ENCODE measurements at regions not wholly inside any gene's neighbourhood (a gene's known extent, or its start where the extent isn't known, plus 50 kb on each side); places are given as distances from the start of the nearest gene placed in this dataset.
"Not testable (repeated sequence)": the region's sequence is repeated elsewhere in the genome, so short reads cannot be mapped to it uniquely, and the experiment has no call there.

DNA sequence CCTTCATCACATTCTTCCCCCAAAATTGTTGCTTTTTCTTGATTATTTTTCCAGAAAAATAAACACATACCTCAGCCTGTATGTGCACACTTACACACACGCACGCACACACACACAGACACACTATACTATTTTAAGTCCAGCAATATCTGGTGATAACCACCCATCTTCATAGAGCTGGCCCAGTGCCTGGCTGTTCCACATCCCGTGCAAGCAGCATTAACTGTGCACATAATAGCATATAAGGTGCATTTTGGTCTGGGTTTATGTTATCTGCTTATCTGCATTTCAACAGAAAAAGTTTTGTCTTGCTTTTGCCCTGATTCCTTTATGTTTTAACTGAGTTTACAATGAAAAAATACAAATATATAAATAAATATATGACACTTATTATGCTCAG is 143.1 kb upstream of the KLF6 start:
- Histone ChIP-seq H3K9me3 (ENCODE audit: control insufficient read depth in 5 of 5, low read length in 5 of 5) (no peaks in the 10 kb centered on the region), H3K36me3 (ENCODE audit: control insufficient read depth in 5 of 5, insufficient read depth in 5 of 5, low read length in 5 of 5) (no peaks in the 10 kb centered on the region), H3K27ac (ENCODE audit: low read depth, low read length) (no peak overlapping the region), H3K4me1 (ENCODE audit: control insufficient read depth in 5 of 5, insufficient read depth in 5 of 5, low read length in 5 of 5) (peaks cover 6 to 20% (median 17%) of the 10 kb centered on the region in 5 donors), H3K4me3 (ENCODE audit: low read depth in 1 of 5, low read length in 5 of 5) (no peak overlapping the region), H3K27me3 (ENCODE audit: control insufficient read depth in 5 of 5, insufficient read depth in 4 of 5, low read length in 5 of 5) (peaks cover 0 to 3% (median 0%) of the 10 kb centered on the region in 5 donors), H3K9ac (ENCODE audit: low read length in 5 of 5) (no peak overlapping the region)

DNA sequence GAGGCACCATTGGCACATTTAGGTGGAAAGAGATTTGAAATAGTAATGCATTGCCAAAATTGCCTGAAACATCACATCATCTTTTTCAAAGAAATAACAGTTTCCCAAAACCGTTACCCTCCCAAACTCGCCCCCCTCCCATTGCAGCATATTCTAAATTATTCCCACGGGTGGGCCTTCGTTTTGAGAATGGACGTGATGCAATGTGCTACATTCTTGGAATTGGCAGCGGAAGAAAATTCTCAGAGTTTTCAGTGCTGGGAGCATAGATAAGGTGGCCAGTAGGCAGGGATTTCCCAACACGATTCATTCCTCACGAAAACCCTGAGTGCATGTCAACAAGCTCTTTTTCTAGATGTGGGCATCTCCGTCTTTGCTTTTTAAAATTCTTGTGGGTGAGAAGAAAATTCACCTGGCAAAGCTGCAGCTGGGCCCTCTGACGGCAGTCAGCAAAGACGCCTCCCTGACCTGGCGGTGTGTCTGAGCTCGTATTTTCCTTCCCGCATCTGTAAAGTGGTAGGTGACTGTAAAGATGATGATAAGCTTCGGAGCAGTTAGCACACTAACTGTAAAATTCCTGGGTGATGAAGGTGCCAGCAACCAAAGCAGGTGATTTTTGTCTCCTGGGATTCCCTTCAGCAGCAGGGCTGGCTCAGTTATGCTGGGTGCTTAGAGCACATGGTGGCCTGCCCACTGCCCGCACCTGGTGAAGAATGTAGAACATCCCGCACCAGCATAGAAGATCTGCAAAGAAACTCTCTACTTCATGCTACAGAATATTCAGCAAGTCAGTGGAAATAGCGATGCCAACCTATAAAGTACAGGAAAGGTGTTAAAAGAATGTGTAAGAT is 141.9 kb upstream of the KLF6 start:
- no peak overlapping the region for H3K4me3 ChIP-seq (ENCODE audit: low read depth in 1 of 5, low read length in 5 of 5)
- peak overlapping the region in 1 of 5 donors; percentile 6 for H3K9ac ChIP-seq (ENCODE audit: low read length in 5 of 5)
- no peaks in the 10 kb centered on the region for H3K9me3 ChIP-seq (ENCODE audit: control insufficient read depth in 5 of 5, low read length in 5 of 5)
- peaks cover 6 to 20% (median 13%) of the 10 kb centered on the region in 5 donors for H3K4me1 ChIP-seq (ENCODE audit: control insufficient read depth in 5 of 5, insufficient read depth in 5 of 5, low read length in 5 of 5)
- peaks cover 0 to 3% (median 0%) of the 10 kb centered on the region in 5 donors for H3K27me3 ChIP-seq (ENCODE audit: control insufficient read depth in 5 of 5, insufficient read depth in 4 of 5, low read length in 5 of 5)
- no peaks in the 10 kb centered on the region for H3K36me3 ChIP-seq (ENCODE audit: control insufficient read depth in 5 of 5, insufficient read depth in 5 of 5, low read length in 5 of 5)
- H3K27ac ChIP-seq (ENCODE audit: low read depth, low read length), result no peak overlapping the region

DNA sequence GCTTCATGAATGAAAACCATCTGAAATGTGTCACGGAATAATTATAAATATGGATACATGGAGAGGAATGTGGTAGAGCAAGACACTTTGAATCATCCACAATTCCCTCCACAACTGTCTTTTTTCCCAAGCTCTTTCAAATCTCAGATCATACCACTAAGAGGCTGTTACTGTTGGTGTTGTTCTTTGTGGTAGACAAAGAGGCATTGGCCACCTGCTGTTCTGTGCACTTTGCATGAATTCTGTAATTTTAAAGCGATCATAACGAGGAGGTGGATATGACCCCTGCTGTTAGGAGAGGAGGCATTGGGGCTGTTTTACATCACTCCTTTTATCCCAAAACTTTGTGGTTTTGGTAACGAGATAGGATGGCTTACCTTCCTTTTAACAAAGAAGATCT is 141.2 kb upstream of the KLF6 start:
- Histone ChIP-seq H3K27ac (ENCODE audit: low read depth, low read length) (no peak overlapping the region), H3K27me3 (ENCODE audit: control insufficient read depth in 5 of 5, insufficient read depth in 4 of 5, low read length in 5 of 5) (peaks cover 0 to 3% (median 0%) of the 10 kb centered on the region in 5 donors), H3K4me1 (ENCODE audit: control insufficient read depth in 5 of 5, insufficient read depth in 5 of 5, low read length in 5 of 5) (peaks cover 6 to 20% (median 13%) of the 10 kb centered on the region in 5 donors), H3K9ac (ENCODE audit: low read length in 5 of 5) (peak overlapping the region in 1 of 5 donors; percentile 6), H3K36me3 (ENCODE audit: control insufficient read depth in 5 of 5, insufficient read depth in 5 of 5, low read length in 5 of 5) (no peaks in the 10 kb centered on the region), H3K9me3 (ENCODE audit: control insufficient read depth in 5 of 5, low read length in 5 of 5) (no peaks in the 10 kb centered on the region), H3K4me3 (ENCODE audit: low read depth in 1 of 5, low read length in 5 of 5) (no peak overlapping the region)

DNA sequence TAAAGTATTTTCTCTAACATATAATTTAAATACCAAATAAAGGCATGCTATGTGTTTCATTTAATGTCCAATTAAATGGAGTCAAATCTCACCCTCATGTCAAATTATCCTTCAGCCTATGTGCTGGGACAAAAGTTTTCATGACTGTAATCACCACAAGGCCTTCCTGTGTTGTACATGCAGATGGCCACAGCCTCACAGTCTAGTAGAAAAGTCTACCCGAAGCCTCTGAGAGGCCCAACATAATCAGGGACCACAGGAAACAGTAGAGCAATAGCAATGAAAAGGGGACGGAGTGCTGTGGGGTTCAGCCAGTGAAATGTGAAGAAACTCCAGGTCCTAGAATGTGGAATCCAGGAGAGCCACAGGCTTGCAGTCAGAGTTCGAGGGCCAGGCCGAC is 140.2 kb upstream of the KLF6 start:
- H3K9me3 ChIP-seq (ENCODE audit: control insufficient read depth in 5 of 5, low read length in 5 of 5), result no peaks in the 10 kb centered on the region
- no peak overlapping the region for H3K4me3 ChIP-seq (ENCODE audit: low read depth in 1 of 5, low read length in 5 of 5)
- peaks cover 6 to 20% (median 13%) of the 10 kb centered on the region in 5 donors for H3K4me1 ChIP-seq (ENCODE audit: control insufficient read depth in 5 of 5, insufficient read depth in 5 of 5, low read length in 5 of 5)
- no peaks in the 10 kb centered on the region for H3K36me3 ChIP-seq (ENCODE audit: control insufficient read depth in 5 of 5, insufficient read depth in 5 of 5, low read length in 5 of 5)
- H3K27me3 ChIP-seq (ENCODE audit: control insufficient read depth in 5 of 5, insufficient read depth in 4 of 5, low read length in 5 of 5), result peaks cover 0 to 3% (median 0%) of the 10 kb centered on the region in 5 donors
- no peak overlapping the region for H3K27ac ChIP-seq (ENCODE audit: low read depth, low read length)
- H3K9ac ChIP-seq (ENCODE audit: low read length in 5 of 5), result no peak overlapping the region

DNA sequence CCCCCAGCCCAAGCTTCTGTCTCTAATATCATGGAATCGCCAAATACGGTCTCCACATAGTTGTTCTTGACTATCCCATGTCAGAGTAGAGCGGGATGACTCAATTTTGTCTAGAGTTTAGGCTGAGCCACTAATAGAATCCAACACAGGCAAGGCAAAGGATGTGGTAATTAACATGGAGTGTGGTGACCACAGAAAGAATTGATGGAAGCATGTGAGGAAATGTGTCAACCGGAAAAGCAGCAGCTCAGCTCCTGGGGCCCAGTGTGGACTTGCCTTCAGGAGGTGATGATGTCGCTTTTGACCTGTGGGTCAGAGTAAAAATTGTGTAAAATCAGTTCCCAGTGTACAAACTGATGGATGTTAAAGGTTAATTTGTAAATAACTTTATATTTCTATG is 139.3 kb upstream of the KLF6 start:
- Histone ChIP-seq H3K9ac (ENCODE audit: low read length in 5 of 5) (no peak overlapping the region), H3K9me3 (ENCODE audit: control insufficient read depth in 5 of 5, low read length in 5 of 5) (no peaks in the 10 kb centered on the region), H3K27ac (ENCODE audit: low read depth, low read length) (peak overlapping the region; percentile 28), H3K4me1 (ENCODE audit: control insufficient read depth in 5 of 5, insufficient read depth in 5 of 5, low read length in 5 of 5) (peaks cover 4 to 17% (median 10%) of the 10 kb centered on the region in 5 donors), H3K4me3 (ENCODE audit: low read depth in 1 of 5, low read length in 5 of 5) (no peak overlapping the region), H3K27me3 (ENCODE audit: control insufficient read depth in 5 of 5, insufficient read depth in 4 of 5, low read length in 5 of 5) (peaks cover 0 to 3% (median 0%) of the 10 kb centered on the region in 5 donors), H3K36me3 (ENCODE audit: control insufficient read depth in 5 of 5, insufficient read depth in 5 of 5, low read length in 5 of 5) (no peaks in the 10 kb centered on the region)

DNA sequence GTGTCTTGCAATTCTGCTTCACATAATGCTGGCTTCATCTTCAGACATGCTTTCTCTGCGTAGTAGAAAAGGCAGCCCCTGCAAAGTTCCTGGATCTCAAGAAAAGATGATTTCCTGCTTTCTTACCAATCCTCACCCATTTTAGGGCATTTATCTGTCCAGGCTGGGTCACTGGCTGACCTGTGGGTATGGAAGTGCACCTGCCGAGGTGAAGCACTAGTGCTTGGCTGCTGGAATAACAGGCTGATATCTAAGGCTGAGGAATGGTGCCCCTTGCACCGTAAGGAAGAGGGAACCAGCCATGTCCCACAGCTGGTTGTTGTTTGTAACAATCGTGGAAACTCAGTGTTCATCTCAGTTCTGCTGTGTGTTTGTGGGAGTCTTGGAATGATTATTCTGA is 138.0 kb upstream of the KLF6 start:
- H3K4me1 ChIP-seq (ENCODE audit: control insufficient read depth in 5 of 5, insufficient read depth in 5 of 5, low read length in 5 of 5), result peaks cover 4 to 17% (median 10%) of the 10 kb centered on the region in 5 donors
- H3K4me3 ChIP-seq (ENCODE audit: low read depth in 1 of 5, low read length in 5 of 5), result no peak overlapping the region
- H3K36me3 ChIP-seq (ENCODE audit: control insufficient read depth in 5 of 5, insufficient read depth in 5 of 5, low read length in 5 of 5), result no peaks in the 10 kb centered on the region
- peaks cover 0 to 3% (median 0%) of the 10 kb centered on the region in 5 donors for H3K27me3 ChIP-seq (ENCODE audit: control insufficient read depth in 5 of 5, insufficient read depth in 4 of 5, low read length in 5 of 5)
- H3K27ac ChIP-seq (ENCODE audit: low read depth, low read length), result no peak overlapping the region
- H3K9ac ChIP-seq (ENCODE audit: low read length in 5 of 5), result no peak overlapping the region
- no peaks in the 10 kb centered on the region for H3K9me3 ChIP-seq (ENCODE audit: control insufficient read depth in 5 of 5, low read length in 5 of 5)

DNA sequence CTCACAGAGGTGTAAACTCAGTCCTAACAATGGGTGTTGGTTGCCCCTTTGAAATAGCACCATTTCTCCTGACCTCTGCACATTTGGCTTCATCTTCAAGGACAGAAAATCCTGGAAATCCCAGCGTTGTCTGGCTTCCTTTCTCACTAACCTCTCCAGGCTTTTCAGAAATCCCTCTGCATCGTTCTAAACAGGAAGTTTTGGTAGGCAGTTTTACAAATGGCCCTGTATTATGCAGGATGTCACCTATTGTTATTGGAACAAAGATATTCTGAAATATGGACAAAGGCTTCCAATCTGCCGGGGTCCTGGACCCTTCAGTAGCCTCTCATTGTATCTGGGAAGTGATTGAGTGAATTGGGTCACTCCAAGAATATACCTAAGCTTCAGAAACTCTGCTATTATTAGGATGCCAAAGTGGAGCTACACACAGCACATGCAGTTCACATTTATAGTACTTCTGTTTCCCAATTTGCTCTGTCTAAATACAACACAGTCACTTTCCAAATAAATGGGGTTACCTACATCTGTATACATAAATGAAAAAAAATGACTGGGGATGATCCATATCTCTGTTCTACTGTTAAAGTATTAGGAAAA is 134.8 kb upstream of the KLF6 start:
- Histone ChIP-seq H3K4me3 (ENCODE audit: low read depth in 1 of 5, low read length in 5 of 5) (no peak overlapping the region), H3K27ac (ENCODE audit: low read depth, low read length) (no peak overlapping the region), H3K9ac (ENCODE audit: low read length in 5 of 5) (no peak overlapping the region)

DNA sequence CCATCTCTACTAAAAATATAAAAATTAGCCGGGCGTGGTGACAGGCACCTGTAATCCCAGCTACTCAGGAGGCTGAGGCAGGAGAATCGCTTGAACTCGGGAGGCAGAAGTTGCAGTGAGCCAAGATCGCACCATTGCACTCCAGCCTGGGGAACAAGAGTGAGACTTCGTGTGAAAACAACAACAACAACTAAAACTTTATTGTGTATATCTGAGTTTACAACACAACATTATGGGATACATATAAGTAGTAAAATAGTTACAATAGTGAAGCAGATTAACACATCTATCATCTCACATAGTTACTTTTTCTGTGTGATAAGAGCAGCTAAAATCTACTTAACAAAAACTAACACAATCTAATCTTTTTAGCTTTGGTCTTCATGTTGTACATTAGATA is 132.4 kb upstream of the KLF6 start:
- not testable (repeated sequence) for H3K36me3 ChIP-seq (ENCODE audit: control insufficient read depth in 5 of 5, insufficient read depth in 5 of 5, low read length in 5 of 5); H3K4me1 ChIP-seq (ENCODE audit: control insufficient read depth in 5 of 5, insufficient read depth in 5 of 5, low read length in 5 of 5); H3K27me3 ChIP-seq (ENCODE audit: control insufficient read depth in 5 of 5, insufficient read depth in 4 of 5, low read length in 5 of 5); H3K9ac ChIP-seq (ENCODE audit: low read length in 5 of 5); H3K4me3 ChIP-seq (ENCODE audit: low read depth in 1 of 5, low read length in 5 of 5); H3K9me3 ChIP-seq (ENCODE audit: control insufficient read depth in 5 of 5, low read length in 5 of 5); H3K27ac ChIP-seq (ENCODE audit: low read depth, low read length)

More for the DNA sequence above, 134.8 kb upstream of the KLF6 start:
- no peaks in the 10 kb centered on the region for H3K9me3 ChIP-seq (ENCODE audit: control insufficient read depth in 5 of 5, low read length in 5 of 5)
- no peaks in the 10 kb centered on the region for H3K36me3 ChIP-seq (ENCODE audit: control insufficient read depth in 5 of 5, insufficient read depth in 5 of 5, low read length in 5 of 5)
- no peaks in the 10 kb centered on the region for H3K27me3 ChIP-seq (ENCODE audit: control insufficient read depth in 5 of 5, insufficient read depth in 4 of 5, low read length in 5 of 5)
- peaks cover 0 to 8% (median 0%) of the 10 kb centered on the region in 5 donors for H3K4me1 ChIP-seq (ENCODE audit: control insufficient read depth in 5 of 5, insufficient read depth in 5 of 5, low read length in 5 of 5)

DNA sequence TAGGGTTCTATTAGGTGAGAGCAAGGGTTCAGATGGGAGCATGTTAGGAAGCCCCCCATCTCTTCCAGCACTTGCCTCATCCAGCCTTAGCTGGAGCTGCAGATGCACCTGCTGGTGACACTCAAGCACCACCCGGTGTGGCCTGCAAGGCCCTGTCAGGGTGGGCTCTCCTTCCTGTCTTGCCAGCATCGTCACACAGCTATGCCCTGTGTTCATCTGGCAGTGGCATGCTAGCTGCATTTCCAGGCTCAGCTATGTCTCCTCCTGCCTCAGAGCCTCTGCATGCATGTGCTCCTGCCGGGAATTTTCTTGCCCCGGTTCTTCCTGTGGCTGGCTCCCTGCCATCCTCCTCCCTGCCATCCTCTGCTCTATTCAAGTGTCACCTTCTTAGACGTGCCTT is 129.7 kb upstream of the KLF6 start:
- H3K9ac ChIP-seq (ENCODE audit: low read length in 5 of 5), result no peak overlapping the region
- H3K36me3 ChIP-seq (ENCODE audit: control insufficient read depth in 5 of 5, insufficient read depth in 5 of 5, low read length in 5 of 5), result no peaks in the 10 kb centered on the region
- no peak overlapping the region for H3K27ac ChIP-seq (ENCODE audit: low read depth, low read length)
- no peaks in the 10 kb centered on the region for H3K27me3 ChIP-seq (ENCODE audit: control insufficient read depth in 5 of 5, insufficient read depth in 4 of 5, low read length in 5 of 5)
- peaks cover 0 to 5% (median 0%) of the 10 kb centered on the region in 5 donors for H3K4me1 ChIP-seq (ENCODE audit: control insufficient read depth in 5 of 5, insufficient read depth in 5 of 5, low read length in 5 of 5)
- H3K4me3 ChIP-seq (ENCODE audit: low read depth in 1 of 5, low read length in 5 of 5), result no peak overlapping the region
- no peaks in the 10 kb centered on the region for H3K9me3 ChIP-seq (ENCODE audit: control insufficient read depth in 5 of 5, low read length in 5 of 5)

DNA sequence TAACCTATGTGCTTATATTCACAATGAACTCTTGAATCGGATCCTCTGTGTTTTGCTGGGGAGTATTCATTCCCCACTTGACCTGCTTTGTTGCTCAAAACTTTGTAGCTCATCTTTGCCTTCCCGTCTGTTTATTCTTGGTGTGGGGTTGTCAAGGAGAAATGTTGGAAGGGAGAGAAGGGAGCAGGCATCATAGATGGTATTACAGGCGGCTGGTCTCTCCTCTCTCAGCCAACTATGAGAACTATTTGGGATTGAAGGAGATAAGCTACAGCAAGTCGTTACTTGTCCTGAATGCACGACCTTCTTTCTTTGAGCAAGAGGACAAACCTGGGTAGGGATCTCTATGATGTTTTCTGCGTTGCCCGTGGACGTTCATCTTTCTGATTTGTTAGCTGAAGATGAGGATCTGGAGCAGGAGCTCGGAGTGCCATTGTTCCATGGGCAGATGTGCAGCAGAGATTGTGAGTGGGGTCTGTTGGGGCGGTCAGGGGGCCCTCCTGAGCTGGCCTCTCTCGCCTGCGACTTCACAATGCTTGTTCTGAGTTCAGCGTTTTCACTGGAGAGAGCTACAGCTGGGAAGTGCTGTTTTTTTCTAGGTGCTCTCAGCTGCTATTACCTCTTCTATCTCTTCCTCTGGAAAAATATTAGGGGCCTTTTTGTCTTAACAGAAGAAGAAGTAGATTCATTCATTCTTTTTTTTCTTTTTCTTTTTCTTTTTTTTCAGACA is 126.9 kb upstream of the KLF6 start:
- no peaks in the 10 kb centered on the region for H3K27me3 ChIP-seq (ENCODE audit: control insufficient read depth in 5 of 5, insufficient read depth in 4 of 5, low read length in 5 of 5)
- no peak overlapping the region for H3K27ac ChIP-seq (ENCODE audit: low read depth, low read length)
- no peak overlapping the region for H3K9ac ChIP-seq (ENCODE audit: low read length in 5 of 5)
- H3K9me3 ChIP-seq (ENCODE audit: control insufficient read depth in 5 of 5, low read length in 5 of 5), result no peaks in the 10 kb centered on the region
- peaks cover 0 to 15% (median 7%) of the 10 kb centered on the region in 5 donors for H3K4me1 ChIP-seq (ENCODE audit: control insufficient read depth in 5 of 5, insufficient read depth in 5 of 5, low read length in 5 of 5)
- no peaks in the 10 kb centered on the region for H3K36me3 ChIP-seq (ENCODE audit: control insufficient read depth in 5 of 5, insufficient read depth in 5 of 5, low read length in 5 of 5)
- peak overlapping the region in 1 of 5 donors; percentile 25 for H3K4me3 ChIP-seq (ENCODE audit: low read depth in 1 of 5, low read length in 5 of 5)
